ENCODE measurements at regions not wholly inside any gene's neighbourhood (a gene's known extent, or its start where the extent isn't known, plus 50 kb on each side); places are given as distances from the start of the nearest gene placed in this dataset.

DNA sequence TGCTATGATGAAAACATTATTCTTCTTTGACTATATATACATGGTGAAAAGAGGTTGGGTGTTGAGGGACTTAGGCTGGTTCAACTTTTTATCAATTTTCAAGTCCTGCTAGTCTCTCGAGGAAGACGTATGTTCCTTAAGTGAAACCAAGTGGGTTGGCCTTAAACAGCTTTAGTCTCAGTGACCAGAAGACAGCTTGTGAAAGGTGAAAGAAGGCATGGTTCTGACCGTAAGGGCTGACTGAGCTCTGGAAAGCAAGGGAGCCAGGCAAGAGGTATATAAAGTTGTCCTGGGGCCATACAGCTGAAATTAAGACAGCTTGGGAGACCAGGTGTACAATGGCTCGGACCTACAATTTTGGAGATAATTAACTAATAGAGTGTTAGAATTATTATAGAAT is 128.9 kb upstream of the TP63 start:
- TF ChIP-seq POLR2AphosphoS5 (IDR thresholded peaks at IDR 0.05; ENCODE audit: low read depth, low read length), result no peak
- TF ChIP-seq POLR2A (IDR thresholded peaks at IDR 0.05; ENCODE audit: low read depth, low read length), result no peak
- TF ChIP-seq POU2F2 (IDR thresholded peaks at IDR 0.05; ENCODE audit: low read depth, low read length), result no peak
- no peak for TF ChIP-seq PAX5 (IDR thresholded peaks at IDR 0.05; ENCODE audit: insufficient read depth, low read length, severe bottlenecking)
- no peak for TF ChIP-seq TAF1 (IDR thresholded peaks at IDR 0.05; ENCODE audit: low read depth, low read length)
